ENCODE measurements at regions not wholly inside any gene's neighbourhood (a gene's known extent, or its start where the extent isn't known, plus 50 kb on each side); places are given as distances from the start of the nearest gene placed in this dataset.

DNA sequence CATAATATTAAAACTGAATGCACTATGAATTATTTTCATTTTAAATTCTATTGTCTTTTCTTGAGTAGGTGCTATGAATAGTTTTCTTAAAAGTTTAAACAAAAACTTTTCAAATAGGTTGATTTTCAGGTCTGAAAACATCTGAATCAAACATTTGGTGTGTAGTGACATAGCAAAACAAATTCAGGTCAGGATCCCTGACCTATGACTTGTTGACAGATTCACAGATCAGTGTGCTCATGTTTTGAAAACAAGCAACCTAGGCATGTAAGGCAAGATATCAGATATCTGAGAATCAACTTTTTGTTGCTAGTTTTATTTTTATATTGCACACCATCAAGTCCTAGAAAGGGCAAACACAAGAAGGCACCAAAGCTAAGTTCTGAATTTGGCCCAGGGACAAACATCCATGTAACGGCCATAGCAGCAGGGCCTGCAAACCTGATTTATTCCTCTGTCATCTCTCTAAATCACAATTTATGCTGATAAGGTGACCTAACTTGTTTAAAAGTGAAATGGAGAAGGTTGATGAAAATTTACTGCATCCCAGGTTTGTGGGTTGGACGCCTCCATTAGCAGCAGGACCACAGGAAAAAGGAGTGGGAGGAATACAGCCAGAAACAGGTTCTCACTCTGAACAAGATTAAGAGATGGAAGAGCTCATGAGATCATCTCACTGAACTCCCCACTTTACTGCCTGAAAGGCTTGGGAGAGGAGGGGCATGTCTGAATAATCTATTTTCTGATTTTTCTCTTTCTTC lies 337.7 kb downstream of the KCNRG start:
- TF ChIP-seq, protein P1, sequence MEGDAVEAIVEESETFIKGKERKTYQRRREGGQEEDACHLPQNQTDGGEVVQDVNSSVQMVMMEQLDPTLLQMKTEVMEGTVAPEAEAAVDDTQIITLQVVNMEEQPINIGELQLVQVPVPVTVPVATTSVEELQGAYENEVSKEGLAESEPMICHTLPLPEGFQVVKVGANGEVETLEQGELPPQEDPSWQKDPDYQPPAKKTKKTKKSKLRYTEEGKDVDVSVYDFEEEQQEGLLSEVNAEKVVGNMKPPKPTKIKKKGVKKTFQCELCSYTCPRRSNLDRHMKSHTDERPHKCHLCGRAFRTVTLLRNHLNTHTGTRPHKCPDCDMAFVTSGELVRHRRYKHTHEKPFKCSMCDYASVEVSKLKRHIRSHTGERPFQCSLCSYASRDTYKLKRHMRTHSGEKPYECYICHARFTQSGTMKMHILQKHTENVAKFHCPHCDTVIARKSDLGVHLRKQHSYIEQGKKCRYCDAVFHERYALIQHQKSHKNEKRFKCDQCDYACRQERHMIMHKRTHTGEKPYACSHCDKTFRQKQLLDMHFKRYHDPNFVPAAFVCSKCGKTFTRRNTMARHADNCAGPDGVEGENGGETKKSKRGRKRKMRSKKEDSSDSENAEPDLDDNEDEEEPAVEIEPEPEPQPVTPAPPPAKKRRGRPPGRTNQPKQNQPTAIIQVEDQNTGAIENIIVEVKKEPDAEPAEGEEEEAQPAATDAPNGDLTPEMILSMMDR (IDR thresholded peaks at IDR 0.05): no peak
- TF ChIP-seq POLR2A (IDR thresholded peaks at IDR 0.05): no peak
